HG03460 (cell line): ENCODE measurements at regions not wholly inside any gene's neighbourhood (a gene's known extent, or its start where the extent isn't known, plus 50 kb on each side); places are given as distances from the start of the nearest gene placed in this dataset.
"Not testable (repeated sequence)": the region's sequence is repeated elsewhere in the genome, so short reads cannot be mapped to it uniquely, and the experiment has no call there.

Source experiments
- ATAC-seq: cut with Tn5 transposase; IDR thresholded peaks from one replicate; pipeline ENCODE4 v1.9.1; 2021; ENCODE audit not compliant: unreplicated experiment

DNA sequence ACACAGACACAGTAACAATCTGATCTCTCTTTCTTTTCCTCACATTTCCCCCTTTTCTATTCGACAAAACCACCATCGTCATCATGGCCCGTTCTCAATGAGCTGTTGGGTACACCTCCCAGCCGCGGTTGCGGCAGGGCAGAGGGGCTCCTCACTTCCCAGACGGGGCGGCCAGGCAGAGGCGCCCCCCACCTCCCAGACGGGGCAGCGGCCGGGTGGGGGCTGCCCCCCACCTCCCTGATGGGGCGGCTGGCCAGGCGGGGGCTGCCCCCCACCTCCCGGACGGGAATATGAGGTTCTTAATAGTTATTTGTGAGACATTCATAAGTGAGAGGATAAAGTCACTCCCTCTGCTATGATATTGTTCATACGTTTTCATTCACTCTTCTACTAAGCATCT lies 229.7 kb downstream of the CD109 start:
- ATAC-seq = not testable (repeated sequence)

DNA sequence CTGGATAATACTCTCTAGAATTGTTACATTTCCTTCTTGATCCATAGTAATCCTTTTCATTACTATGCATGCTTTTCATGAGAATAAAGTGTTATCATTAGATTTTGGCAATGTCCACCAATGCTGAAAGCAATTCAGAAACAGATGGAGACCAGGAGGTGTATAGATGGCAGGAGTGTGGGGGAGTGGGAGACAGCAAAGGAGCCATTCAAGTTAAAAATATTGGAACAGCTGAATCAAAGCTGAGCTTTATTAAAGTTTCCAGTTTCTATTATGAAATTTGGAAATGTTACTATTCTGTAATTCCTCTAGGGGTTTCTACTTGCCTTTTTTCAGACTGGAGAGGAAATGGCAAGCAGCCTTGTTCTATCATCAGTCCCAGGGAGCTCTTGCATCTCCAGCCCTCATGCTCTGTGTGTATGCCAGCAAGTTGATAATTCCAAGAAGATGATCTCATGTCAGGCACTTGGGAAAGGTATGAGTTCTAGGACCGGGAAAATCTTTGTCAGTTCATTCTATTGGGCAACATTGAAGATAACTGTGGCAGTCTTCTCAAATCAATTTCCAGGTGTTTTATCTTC lies 228.0 kb downstream of the CD109 start:
- ATAC-seq = no peak

GRCh38 chr6:73903155-73903554 lies 207.2 kb downstream of the CD109 start:
- ATAC-seq = no peak

DNA sequence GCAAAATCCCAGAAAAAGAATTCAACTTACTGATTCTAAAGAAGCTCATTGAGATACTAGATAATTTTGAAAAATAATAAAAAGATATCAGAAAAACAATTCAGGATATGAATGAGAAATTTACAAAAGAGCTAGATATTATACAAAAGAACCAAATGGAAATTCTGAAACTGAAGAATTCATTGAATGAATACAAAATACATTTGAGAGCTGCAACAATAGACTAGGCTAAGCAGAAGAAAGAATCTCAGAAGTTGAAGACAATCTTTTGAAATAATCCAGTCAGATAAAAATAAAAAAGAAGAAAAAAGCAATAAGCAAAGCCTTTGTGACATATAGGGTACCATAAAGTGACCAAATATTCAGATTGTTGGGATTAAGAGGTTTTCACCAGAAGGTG lies 206.0 kb downstream of the CD109 start:
- no peak for ATAC-seq

DNA sequence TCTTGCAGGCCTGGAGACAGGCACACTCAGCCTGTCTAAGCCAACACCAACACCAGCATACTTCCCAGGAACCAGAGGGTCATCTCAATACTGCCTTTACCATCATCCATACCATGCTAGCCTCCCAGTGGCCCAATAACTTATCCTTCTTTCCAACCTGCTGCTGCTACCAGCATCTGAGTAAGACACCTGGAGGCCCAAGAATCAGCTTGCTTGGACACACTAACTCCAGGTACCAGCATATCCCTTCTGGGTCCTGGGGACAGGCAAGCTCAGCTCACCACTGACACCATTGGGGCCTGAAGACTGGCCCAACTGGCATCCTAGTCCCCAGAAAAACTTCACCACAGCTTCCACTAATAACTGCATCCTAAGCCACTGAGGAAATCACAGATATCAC lies 205.3 kb downstream of the CD109 start:
- ATAC-seq = no peak

DNA sequence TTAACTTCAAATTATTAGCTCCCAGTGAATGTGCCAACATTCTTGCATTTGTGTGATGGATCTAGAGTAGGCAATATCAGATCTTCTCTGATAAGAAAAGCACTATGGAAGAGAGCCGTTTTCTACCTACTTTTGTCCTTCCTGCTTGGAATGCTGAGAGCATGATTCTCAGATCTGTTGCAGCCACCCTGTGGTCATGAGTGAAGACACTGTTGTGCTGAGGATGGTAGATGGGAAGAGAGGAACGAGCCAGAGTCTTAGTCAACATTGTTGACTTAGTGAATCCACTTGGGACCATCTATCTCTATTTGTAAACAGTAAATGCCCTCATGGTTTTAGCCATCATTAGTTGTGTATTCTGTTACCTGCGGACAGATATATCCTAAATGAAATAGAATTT lies 202.6 kb downstream of the CD109 start:
- no peak for ATAC-seq

- ATAC-seq = no peak
These were observed 197.7 kb downstream of the CD109 start for GRCh38 chr6:73893696-73894095.

DNA sequence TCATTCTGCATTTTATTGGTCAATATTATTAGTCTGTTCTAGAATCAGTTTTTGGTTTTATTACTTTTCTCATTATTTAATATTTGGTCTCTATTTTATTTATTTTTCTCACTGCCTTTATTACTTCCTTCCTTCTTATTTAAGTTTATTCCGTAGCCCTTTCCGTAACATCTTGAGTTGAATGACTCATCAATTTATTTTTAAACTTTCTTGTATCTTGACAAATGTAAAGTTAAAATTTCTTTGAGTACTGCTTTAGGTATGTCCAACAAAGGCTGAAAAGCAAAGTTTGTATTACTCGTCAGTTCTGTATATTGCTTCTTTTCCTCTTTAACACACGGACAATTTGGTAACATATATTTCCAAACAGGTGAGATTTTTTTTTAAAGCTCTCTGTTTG lies 192.0 kb downstream of the CD109 start:
- no peak for ATAC-seq

DNA sequence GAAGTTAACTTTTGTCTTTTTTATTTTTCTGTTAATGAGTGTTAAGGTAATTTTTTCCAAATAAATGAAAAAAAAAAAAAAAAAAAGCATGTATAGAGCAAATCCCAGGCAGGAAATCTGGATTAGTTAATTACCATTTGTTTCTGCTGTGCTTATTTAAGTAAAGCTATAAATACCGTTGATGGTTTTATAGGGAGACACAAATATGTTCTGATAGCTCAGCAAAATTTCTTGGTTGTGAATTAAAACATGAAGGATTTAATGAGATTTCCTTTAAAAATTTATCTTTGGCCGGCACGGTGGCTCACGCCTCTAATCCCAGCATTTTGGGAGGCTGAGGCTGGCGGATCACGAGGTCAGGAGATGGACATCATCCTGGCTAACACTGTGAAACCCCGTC lies 189.4 kb downstream of the CD109 start:
- no peak for ATAC-seq

DNA sequence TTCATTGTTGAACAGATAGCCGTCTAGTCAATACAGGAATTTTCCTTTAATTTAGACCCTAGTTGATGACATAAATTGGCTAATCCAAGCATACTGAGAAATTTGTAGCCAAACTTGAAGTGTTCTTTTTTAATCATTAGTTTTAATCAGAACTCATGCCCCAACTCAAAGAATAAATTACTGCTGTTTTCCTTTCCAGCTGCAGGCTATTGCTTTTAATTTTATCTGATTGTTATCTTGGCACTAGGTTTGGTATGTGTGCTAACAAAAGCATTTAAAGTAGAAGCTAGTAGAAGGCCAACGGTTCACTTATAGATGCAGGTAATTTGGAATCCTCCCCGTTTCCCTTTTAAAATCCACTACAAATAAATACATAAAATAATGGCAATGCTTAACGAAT lies 188.5 kb downstream of the CD109 start:
- no peak for ATAC-seq

GRCh38 chr6:73879501-73880293 lies 183.7 kb downstream of the CD109 start:
- ATAC-seq = no peak

DNA sequence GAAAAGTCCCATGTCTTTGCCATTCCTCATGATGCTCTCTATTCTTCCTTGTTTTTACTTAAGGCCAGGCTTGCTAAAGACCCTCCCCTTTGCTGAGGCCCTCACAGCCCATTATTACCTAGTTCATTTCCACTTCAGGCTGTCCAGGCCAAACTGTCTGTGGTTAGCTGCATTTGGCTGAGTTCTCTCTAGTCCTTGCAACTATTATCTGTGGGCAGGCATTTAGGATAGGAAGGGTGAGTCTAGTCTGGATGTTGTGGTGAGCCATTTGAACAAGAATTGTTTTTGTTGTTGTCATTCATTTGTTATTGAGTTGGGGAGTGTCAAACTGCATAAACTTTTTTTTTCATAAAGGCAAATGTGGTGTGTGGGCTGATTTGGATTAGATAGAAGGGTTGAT lies 182.4 kb downstream of the CD109 start:
- ATAC-seq = no peak
